HG03039 (cell line): ENCODE measurements at regions not wholly inside any gene's neighbourhood (a gene's known extent, or its start where the extent isn't known, plus 50 kb on each side); places are given as distances from the start of the nearest gene placed in this dataset.
"Not testable (repeated sequence)": the region's sequence is repeated elsewhere in the genome, so short reads cannot be mapped to it uniquely, and the experiment has no call there.

Experiments used
- ATAC-seq: cut with Tn5 transposase; IDR thresholded peaks from one replicate; pipeline ENCODE4 v1.9.1; 2021; ENCODE audit warnings: mild to moderate bottlenecking, moderate library complexity; ENCODE audit not compliant: unreplicated experiment

DNA sequence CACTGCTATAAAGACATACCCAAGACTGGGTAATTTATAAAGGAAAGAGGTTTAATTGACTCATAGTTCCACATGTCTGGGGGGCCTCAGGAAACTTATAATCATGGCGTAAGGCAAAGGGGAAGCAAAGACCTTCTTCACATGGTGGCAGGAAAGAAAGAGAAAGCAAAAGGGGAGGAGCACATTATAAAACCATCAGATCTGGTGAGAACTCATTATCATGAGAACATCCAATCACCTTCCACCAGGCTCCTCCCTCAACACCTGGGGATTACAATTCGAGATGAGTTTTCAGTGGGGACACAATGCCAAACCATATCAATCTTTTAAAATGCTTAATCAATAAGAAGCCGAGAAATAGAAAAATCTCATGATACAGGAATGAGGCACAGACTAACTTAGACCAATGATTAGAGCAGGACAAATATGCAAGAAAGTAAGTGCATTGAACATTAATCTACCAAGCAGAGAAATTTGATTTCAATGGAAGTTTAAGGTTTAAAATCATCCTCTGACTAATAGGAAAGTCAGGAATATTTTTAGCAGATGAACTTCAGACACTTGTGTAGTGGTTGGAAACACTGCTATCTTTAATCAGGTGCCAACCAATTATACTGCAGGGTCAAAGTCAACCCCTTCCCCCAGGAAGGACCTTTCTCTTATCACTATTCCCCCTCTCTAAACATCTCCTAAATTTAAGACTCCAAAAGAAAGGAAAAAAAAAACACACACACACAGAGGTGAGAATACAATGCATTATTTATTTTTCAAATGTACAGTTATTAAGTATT, 259.2 kb downstream of the IRS1 start:
- no peak for ATAC-seq

DNA sequence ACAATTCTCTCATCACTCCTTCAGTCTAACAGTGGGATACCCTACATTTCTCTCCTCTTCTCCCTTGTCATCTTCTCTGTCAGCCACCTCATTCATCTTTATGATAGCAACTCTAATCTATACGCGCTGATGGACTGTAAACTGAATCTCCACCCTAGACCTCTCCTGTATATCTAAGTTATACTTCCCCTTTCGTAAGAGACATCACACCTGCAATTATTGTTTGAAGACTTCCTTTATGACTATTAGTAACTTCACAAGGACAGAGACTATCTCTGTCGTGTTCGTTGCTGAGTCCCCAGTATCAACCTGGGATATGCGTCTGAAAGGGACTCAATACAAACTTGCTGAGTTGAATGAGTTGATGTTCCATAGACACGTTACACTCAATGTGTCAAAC, 263.2 kb downstream of the IRS1 start:
- no peak for ATAC-seq

DNA sequence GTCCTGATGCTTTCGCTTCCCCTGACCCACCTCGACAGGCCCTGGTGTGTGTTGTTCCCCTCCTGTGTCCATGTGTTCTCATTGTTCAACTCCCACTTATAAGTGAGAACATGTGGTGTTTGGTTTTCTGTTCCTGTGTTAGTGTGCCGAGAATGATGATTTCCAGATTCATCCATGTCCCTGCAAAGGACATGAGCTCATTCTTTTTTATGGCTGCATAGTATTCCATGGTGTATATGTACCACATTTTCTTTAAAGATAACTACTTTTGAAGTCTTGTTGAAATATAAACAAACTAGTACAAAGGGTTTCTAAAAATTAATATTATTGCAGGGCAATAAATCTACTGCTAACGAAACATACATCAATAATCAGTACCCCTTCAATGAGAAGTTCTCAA, 266.6 kb downstream of the IRS1 start:
- ATAC-seq: not testable (repeated sequence)

DNA sequence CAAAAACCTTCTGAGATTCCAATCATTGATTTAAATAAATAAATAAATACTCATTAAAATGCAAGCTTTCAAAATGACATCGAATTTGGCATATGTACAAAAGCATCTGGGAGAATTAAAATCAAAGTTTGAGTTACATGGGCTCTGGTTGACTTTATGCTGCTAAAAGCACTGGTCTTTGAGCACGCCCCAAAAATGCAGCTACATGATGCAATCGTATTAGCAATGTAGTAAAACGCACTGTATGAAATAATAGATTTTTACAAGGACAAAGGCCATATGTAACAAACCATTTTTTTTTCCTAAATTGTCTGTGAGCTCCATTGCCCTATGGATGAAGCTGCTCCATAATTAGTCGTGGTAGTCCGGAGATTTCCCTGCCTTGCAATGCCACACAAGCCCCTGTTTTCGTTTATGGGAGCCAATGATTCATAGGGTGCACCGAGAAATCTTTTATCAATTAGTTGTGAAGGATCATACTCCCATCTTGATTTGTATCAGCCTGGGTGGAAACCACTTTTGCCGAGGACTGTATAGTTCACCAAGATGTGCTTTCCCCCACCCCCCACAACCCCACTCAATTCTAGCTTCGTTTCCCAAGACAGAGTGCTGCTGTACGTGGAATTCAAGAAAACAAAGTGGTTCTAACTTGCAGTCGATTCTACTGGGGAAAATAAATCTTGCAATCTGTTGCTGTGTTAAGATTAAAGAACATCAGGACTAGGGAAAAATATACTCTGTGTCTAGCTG, 268.4 kb downstream of the IRS1 start:
- no peak for ATAC-seq

DNA sequence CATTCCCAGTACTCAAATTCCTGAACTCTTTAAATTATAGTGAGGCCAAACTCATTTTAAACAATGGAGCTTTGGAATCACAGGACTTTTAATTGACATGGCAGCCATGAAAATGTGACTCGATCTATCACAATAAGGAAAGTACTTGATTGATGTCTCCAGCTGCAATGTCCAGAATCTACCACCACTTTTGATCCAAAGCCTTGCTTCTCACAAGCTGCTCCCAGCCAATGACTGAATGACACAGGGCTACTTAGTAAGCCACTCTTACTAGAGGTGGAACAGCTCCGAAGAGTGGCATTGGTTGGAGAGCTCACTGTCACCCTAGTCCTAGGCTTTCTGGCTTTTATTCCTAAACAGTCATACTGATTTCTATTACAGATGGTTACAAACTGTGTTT, 270.1 kb downstream of the IRS1 start:
- ATAC-seq: no peak

DNA sequence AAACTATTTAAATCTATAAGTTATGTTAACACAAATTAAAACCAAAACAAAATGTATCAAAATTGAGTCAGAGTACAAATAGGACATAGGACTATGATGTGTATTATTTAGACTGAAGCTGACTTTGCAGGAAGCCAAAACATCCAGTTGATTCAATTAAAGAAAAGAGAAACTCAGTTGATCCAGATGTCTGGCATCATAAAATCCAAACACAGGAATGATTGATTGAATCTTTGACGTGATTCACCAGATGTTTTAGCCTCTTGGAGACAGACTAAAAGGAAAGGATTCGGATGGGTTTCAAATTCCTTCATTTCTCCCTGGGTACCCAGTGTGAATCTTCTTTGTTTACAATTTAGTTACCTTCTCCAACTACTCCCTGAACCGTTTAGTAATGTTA, 272.9 kb downstream of the IRS1 start:
- no peak for ATAC-seq

DNA sequence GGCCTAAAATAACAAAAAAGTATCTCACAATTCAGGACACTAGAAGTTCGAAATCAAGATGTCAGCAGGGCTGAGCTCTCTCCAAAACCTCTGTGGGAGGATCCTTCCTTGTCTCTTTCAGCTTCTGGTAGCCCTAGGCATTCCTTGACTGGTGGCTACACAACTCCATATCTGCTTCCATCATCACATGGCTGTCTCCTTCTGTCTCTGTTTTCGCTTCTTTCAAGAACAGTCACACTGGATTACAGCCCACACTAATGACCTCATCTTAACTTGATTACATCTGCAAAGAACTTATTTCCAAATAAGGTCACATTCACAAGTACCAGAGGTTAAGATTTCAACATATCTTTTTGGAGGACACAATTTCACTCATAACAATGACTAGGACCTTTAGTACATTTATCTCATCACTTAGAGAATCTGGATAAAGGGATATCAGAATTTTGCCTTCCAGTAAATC, 275.2 kb downstream of the IRS1 start:
- no peak for ATAC-seq

DNA sequence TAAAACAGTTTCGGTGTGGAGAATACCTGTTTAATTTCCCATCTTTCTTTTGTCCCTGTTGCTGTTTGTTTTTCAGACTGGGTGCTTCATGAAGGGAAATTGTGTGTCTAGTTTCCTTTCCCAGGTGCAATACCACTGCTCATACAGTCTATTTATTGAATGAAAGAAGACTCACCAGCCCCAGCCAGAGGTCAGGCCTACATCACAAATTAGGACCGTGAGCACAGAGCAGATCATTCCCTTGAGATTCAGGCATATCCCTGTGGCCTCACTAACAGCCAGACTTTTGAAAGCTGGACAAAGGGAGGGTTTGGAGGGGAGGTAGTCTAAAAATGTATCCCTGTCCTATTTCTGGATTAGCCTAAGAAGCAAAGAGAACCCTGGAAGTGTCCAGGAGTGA, 278.9 kb downstream of the IRS1 start:
- no peak for ATAC-seq

DNA sequence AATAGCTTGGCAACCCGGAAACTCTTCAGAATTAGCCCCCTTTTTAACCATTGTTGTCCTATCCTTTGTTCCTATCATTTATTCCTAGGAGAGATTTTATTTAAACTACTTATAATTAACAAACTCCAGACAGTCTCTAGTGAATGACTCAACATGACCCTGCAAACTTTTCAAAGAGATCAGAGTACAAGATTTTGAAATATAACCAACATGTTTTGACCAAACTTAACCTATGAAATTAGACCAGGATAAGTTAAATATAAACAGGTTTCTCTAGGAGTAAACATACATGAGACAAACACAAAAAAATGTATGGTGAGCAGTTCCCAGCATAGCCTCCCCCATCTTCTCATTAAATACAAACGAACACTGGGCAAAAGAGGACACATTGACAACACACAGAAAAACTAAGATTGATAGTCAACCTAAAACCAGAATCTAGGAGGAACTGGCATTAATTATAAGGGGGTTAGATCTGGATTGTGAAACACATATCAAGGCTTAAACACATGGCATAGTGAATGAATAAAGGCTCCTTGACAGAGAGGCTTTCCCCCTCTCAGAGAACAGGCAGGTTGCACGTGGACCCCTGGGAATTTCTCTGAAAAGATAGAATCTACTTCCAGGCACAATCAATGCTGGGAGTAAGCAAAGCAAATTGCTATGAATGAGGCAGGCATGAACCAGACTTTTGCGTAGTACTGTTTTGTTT, 284.1 kb downstream of the IRS1 start:
- ATAC-seq: no peak

DNA sequence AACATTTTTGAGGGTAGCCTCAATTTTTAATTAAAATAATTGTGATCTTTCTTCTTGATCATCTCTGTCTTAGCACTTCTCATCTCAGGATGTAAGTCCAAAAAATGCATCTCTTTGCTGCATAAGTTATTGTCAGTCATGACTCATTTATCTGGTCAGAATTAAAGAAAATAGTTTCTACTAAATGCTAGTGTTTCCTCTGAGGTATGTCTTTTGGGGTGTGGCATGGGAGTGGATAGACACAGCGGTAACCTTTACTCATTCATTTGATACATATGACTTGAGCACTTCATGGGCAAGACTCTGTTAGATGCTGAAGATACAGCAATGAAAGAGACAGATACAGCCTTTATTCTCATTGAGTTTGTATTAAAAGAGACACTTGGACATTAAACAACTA, 284.7 kb downstream of the IRS1 start:
- ATAC-seq: no peak

DNA sequence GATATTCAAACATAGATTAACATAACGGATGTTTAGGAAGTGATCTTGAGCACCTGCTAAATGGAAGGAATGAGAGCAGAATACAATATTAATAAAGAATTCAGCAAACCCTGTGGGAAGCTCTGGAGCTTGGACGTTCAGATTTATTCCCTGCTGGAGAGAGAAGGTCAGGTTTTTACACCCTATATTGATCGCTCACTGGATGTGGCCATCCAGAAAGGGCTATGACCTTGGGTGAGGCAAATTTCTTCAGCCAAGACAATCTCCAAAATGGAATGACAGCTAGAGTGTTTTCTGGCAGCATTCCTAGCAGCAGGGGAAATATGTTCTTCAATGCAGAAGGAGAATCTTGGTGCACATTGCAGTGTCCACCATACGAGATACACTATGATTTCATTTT, 288.3 kb downstream of the IRS1 start:
- ATAC-seq: no peak

DNA sequence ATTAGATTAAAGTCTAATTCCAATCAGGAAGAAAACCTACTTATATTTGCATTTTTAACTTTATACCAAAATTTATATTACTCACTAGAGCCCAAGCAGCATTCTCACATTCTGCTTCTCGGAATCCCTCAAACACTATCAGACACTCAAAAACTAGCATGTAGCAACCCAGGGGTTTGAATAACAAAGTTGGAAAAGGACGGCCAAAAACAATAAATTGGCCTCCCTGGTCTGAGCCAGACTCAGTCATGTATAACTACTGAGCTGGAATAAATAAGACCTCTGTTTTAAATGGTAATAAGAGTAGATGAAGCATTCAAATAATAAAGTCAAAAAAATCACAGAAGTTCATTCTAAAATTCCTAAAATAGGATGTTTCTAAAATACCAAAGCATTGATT, 290.9 kb downstream of the IRS1 start:
- no peak for ATAC-seq

DNA sequence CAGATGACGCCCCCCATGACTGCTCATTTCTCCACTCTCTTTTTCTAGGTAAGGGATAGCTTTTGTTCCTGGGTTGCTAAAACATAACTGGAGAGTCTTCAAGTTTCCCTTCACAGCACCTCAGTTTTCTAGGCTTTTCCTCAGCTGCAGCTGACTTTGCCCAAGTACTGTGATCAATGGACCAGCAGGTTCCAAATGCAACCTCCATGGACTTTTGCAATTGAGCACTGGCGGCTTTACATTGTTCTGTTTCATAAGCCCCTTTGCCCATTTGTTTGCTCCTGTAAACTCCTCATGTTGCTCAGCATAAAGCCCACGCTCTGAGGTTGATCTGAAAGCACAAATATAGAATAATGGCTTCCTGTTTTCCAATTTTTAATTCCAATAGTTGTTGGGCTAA, 291.6 kb downstream of the IRS1 start:
- no peak for ATAC-seq

DNA sequence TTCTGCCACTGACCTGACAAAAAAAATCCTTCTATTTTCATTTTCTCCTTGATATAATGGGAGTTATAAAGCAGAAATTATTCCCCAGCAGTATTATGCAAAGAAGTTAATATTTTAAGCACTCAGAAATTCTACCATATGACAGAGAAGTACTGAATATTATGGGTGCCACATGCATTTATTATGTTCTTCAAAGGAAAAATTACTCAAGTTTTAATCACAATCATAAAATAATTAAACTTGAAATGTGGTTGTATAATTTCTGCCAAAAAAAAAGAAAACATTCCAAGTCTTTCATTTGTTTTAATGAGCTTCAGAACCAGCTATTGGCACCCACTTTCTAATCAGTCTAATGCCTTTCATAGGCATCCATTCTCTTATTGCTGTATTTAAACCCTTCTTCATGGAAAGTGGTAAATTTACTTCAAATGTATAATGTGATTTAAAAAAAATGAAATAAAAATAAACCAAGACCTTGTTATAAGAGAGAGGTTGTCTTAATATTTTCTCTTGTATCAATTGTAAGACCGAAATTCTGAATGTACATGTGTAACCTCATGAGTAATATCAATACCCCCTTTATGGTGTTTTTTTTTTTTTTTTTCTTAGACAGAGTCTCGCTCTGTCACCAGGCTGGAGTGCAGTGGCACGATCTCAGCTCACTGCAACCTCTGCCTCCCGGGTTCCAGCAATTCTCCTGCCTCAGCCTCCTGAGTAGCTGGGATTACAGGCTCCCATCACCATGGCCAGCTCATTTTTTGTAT, 302.3 kb downstream of the IRS1 start:
- ATAC-seq: no peak

DNA sequence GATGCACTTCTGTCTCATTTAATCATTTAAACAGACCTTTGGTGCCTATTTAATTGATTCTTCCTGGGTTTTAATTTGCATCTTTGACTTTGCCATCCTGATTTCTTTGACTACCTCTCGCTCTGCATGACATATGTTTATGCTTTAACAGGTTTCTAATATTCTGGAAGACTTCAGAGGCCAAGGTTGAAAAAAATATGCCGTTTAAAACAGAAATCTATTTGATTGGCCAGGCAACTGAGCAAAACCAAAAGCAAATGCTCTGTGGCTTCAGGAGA, 303.4 kb downstream of the IRS1 start:
- no peak for ATAC-seq

DNA sequence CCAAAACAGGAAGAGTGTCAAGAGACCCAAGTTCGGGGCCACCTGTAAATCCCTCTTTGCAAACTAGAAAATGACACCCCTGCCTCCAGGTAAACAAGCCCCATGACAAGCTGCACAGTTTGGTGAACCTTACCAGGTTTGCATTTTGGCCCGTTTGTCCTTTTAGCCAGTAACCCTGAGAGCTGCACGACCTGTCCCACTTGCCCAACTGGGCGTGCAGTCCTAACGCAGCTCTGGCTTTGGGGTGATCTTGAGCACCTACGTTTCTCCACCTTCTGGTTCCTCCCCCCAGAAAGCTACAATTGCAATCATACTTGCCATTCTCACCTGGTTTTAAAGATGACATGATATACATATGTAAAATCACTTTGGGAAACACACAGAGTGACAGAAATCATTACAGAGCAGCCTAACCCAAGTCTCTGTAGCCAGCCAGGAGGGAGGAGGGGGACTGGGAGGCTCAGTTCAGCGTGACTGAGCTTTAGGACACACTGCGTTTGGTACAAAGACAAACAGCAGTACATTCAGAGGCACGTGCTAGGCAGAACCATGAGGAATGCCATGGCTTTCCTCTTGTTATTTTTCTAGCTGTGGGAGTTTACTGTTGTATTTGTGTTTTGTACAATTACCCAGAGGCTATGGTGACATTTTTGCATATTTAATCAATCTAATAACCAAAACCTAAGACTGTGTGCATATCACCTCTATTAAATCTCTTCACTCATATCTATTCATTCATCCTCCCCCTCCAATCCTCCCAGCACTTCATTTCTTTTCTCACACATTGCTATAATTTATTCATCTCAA, 304.0 kb downstream of the IRS1 start:
- ATAC-seq: no peak

DNA sequence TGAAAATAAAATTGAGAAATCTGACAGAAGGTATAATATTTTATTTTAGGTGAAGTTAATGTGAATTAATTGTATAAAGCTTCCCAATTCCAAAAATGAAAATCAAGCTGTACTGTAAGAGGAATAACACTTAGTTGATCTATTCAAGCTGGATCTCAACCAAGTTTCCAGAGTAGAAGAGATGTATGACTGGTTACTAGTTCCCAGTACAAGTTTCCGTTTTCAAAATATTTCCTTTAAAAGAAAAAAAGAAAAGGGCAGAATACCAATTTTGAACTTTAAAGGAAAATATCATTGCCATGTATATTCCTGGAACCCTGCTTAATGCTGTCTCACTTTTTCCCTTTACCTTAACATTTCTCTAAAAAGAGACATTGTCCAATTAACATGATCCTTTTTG, 308.5 kb downstream of the IRS1 start:
- no peak for ATAC-seq

DNA sequence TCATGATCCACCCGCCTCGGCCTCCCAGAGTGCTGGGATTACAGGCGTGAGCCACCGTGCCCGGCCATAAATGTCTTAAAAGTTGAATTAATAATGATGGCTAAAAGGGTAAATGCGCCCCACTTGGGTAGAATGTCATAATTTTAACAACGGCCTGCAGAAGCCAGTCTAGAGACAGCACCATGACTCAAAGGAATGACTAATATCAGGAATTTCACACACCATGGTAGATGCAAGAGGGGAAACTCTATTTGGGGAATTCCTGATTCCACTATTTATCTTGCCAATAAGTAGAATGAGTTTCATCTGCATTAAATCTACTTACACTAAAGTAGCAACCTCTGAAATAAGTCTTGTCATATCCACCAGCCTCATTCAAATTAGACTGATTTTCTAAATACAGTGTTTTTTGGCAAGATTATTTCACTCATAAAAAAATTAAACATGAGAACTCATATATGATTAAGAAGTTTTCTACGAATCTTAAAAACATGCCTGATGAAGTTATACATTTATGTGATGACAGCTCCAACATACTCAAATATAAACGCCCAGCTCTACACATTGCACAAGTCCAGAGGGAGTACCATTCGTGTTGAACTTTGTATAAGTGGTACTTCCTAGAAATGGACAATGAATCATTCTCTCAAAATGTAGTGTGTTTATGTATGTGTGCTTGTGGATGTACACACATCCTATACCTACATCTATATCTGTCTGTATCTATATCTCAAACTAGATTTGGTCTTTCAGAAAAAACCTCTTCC, 309.7 kb downstream of the IRS1 start:
- ATAC-seq: peak; percentile 55

DNA sequence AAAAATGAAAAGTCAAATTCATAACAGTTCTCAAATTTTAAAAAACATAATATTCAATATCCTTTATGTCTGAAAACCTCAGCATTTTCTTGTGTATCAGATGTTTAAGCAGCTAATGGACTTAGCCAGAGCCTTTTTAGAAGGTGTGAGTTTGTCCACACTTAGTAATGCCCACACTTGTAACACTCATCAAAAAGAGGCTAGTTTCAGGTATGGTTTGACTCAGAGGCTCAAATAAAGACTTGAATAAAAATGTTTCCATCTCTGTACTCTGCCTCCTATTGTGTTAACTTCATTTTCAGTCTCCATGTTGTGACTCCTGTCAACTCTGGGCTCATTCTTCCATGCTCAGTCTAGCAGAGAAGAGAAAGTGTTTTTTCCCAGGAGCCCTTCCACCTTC, 311.6 kb downstream of the IRS1 start:
- ATAC-seq: no peak

DNA sequence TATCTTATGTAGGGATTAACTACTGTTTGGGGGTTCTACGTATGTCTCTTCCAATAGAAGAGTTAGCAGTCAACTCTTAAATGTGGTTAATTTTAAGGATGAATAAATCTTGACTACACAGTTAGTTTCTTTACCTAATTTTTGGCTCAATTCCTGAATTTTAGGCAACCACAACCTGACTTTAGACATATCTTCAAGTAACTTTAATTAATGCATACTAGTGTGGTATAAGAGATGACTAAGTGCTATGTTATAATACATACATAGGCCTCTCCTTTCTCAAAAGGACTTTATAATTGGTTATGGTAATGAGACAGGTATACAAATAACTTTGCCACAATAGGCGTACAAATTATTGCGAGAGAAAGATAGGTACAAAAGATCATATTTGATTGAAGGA, 312.0 kb downstream of the IRS1 start:
- no peak for ATAC-seq
